ENCODE measurements at regions not wholly inside any gene's neighbourhood (a gene's known extent, or its start where the extent isn't known, plus 50 kb on each side); places are given as distances from the start of the nearest gene placed in this dataset.

- no peak for TF ChIP-seq ZNF274 (IDR thresholded peaks at IDR 0.05; ENCODE audit: low read depth, low read length)
- TF ChIP-seq YY1 (IDR thresholded peaks at IDR 0.05; ENCODE audit: insufficient read depth, insufficient read length) = no peak
These were observed 126.8 kb upstream of the CXorf66 start for GRCh38 chrX:140092121-140092520.

Data from NT2/D1 (cell line).